Dendritic cell treated with granulocyte-macrophage colony-stimulating factor and Interleukin-4, amounts not matched to agents 40 ng/mL and 50 ng/mL, for 4 days (primary cell): ENCODE measurements at regions not wholly inside any gene's neighbourhood (a gene's known extent, or its start where the extent isn't known, plus 50 kb on each side); places are given as distances from the start of the nearest gene placed in this dataset.

ENCODE experiments used
- H3K27ac Mint-ChIP-seq: one replicate; pipeline ENCODE4 v1.8.0; 2022; ENCODE audit warnings: mild to moderate bottlenecking, mixed read lengths
- H3K27me3 Mint-ChIP-seq: one replicate; pipeline ENCODE4 v1.8.0; 2022; ENCODE audit warnings: mild to moderate bottlenecking, mixed read lengths
- H3K36me3 Mint-ChIP-seq: one replicate; pipeline ENCODE4 v1.8.0; 2022; ENCODE audit warnings: low read depth, mixed read lengths
- H3K4me1 Mint-ChIP-seq: one replicate; pipeline ENCODE4 v1.8.0; 2022; ENCODE audit warnings: low read depth, mixed read lengths
- H3K4me3 Mint-ChIP-seq: one replicate; pipeline ENCODE4 v1.8.0; 2022; ENCODE audit warnings: mild to moderate bottlenecking, moderate library complexity, mixed read lengths
- H3K9me3 Mint-ChIP-seq: one replicate; pipeline ENCODE4 v1.8.0; 2022; ENCODE audit warnings: mixed read lengths
- intact Hi-C: fragments of 100-400 bp; cut with micrococcal nuclease; formaldehyde crosslinking; loops from one replicate; pipeline ENCODE4 v1.15.0; 2022

GRCh38 chr11:15577519-15577918 lies 462.8 kb downstream of the INSC start:
- no peaks in the 10 kb centered on the region for H3K9me3 Mint-ChIP-seq
- H3K27ac Mint-ChIP-seq = no peak overlapping the region
- no peaks in the 10 kb centered on the region for H3K27me3 Mint-ChIP-seq
- H3K4me1 Mint-ChIP-seq = peaks cover 32% of the 10 kb centered on the region
- no peak overlapping the region for H3K4me3 Mint-ChIP-seq
- no peaks in the 10 kb centered on the region for H3K36me3 Mint-ChIP-seq
- intact Hi-C loops = no loop called here

DNA sequence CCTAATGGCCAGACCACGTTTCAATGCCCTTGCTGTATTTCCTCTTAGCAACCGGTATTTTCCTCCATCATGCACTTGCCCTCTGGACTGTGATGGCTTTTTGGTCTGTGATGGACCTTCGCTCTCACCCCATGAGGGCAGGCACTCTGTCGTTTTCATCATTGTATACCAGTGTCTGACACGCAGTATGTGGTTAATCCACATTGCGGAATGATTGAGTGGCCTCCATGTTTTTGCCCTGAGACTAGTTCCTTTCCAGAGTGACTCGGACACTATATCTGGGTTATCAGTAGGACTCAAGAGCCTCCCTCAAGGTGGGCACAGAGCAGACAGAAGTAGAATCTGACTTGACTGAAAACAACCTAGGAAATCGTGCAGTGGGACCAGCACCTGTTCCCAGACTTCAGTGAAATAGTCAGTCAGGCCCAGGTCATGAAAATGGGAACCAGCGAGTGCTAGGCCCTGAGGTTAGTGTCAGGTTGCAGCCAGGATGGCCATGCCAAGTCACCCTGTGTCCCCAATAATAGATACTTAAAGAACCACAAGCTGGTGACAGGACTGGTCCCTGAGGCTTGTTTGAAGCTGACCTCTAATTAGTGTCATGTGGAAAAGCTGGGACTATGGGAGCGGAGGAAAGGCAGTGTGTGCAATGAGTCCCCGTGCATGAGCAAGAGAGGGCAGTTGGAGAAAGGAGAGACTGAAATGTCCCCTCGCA lies 464.7 kb downstream of the INSC start:
- no peak overlapping the region for H3K27ac Mint-ChIP-seq
- intact Hi-C loops = no loop called here
- H3K27me3 Mint-ChIP-seq = no peaks in the 10 kb centered on the region
- H3K4me3 Mint-ChIP-seq = no peak overlapping the region
- no peaks in the 10 kb centered on the region for H3K9me3 Mint-ChIP-seq
- H3K36me3 Mint-ChIP-seq = no peaks in the 10 kb centered on the region
- H3K4me1 Mint-ChIP-seq = peaks cover 32% of the 10 kb centered on the region

- H3K27ac Mint-ChIP-seq = no peak overlapping the region
- no peaks in the 10 kb centered on the region for H3K36me3 Mint-ChIP-seq
- H3K27me3 Mint-ChIP-seq = no peaks in the 10 kb centered on the region
- intact Hi-C loops = no loop called here
- H3K4me1 Mint-ChIP-seq = peaks cover 32% of the 10 kb centered on the region
- H3K9me3 Mint-ChIP-seq = no peaks in the 10 kb centered on the region
- no peak overlapping the region for H3K4me3 Mint-ChIP-seq
These were observed 465.5 kb downstream of the INSC start for GRCh38 chr11:15580056-15580774.

DNA sequence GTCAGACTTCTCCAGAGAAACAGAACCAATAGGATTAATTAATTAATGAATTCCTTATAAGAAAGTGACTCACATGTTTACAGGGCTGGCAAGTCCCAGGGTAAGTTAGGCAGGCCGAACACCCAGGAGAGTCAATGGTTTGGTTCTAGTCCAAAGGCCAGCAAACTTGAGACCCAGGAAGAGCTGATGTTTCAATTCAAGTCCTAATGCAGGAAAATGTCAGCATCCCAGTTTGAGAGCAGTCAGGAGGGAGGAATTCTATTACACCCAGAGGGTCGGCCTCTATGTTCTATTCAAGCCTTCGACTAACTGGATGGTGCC lies 466.0 kb downstream of the INSC start:
- H3K9me3 Mint-ChIP-seq = no peaks in the 10 kb centered on the region
- no peak overlapping the region for H3K27ac Mint-ChIP-seq
- no peaks in the 10 kb centered on the region for H3K36me3 Mint-ChIP-seq
- intact Hi-C loops = no loop called here
- H3K4me1 Mint-ChIP-seq = peaks cover 32% of the 10 kb centered on the region
- H3K4me3 Mint-ChIP-seq = no peak overlapping the region
- no peaks in the 10 kb centered on the region for H3K27me3 Mint-ChIP-seq

DNA sequence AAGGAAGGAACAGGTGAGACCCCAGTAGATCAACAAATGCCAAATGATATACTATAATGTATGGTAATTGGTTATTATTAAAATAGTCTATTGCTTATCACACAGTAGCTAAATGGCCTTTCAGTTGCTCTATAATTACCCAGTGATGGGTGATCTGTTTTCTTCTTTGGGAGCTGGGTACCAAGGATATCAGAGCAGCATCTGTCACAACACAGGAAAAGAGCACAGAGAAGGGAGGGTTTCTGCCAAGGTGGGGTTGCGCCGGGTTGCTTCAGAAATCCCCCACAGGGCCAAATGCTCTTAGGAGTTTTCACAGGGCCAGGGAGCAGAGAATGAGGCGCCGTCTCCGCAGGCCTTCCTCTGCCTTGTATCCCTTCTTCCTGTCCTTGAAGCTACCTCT lies 469.4 kb downstream of the INSC start:
- H3K36me3 Mint-ChIP-seq = no peaks in the 10 kb centered on the region
- H3K27me3 Mint-ChIP-seq = no peaks in the 10 kb centered on the region
- H3K4me1 Mint-ChIP-seq = peaks cover 20% of the 10 kb centered on the region
- peaks cover 15% of the 10 kb centered on the region for H3K9me3 Mint-ChIP-seq
- H3K27ac Mint-ChIP-seq = no peak overlapping the region
- no peak overlapping the region for H3K4me3 Mint-ChIP-seq
- intact Hi-C loops = no loop called here

DNA sequence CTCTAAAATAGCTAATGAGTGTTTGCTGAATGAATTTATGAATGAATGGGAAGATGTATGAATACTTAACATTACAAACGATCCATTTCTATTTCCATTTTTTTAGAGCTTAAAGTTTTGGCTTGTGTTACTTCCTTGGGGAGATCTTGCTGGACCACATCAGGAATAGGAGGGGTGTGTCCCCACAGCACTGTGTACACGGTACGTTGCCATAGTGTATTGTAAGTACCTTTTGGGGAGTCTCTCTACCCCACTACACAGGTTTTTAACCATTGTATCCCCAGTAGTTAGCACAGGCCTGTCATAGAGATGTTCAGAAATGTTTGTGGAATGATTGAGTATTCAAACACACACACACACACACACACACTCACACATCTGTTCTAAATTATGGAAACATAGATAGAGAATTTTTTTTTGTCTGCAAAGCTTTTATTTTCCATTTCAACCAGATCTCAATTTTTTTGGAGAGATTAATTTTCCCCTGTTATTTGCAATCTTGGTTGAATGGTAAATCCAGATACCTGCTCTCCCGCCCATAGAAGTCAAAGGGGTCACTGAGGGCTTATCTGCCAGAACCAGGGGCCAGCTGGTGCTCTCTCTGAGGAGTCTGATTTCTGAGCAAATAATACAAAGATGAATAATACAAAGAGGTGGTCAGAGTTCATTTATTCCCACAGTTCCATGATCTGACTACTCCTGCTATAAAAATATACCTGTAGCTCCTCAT lies 471.0 kb downstream of the INSC start:
- intact Hi-C loops = no loop called here

DNA sequence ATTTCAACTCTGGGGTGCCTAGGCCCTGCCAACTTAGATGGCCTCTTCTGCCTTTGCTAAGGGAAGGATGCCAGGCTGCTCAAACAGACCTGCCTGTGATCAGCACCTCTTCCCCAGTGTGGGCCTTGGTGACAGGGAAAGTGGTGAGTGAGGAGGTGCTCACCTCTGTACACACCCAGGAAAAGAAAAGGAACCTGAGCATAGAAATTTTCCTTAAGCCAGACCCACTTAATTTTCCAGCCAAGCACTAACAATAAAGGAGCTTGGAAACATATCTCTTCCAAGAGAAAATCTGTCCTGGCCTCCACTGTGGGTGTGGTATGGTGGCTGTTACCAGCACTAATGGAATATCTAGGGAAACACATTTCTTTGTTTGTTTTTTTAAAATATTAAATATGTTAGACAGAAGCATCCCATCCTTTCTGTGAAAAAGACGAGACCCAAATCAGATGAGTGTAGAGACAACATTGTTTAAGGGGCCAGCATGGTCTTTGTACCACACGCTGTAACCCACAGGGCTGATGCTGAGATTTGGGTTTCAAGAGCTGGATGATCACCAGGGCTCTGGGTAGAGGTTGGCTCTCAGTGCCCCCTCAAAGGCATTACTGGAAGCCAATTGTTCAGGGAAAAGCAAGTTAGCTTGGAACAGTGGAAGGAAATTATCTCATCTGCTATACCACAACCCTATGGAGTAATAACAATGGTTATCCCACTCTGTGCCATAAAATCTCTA lies 472.2 kb downstream of the INSC start:
- Mint-ChIP-seq H3K9me3 (peaks cover 15% of the 10 kb centered on the region), H3K27me3 (no peaks in the 10 kb centered on the region), H3K4me1 (peaks cover 6% of the 10 kb centered on the region), H3K36me3 (no peaks in the 10 kb centered on the region), H3K27ac (no peak overlapping the region), H3K4me3 (no peak overlapping the region)
- intact Hi-C loops = no loop called here

More for the DNA sequence above, 471.0 kb downstream of the INSC start:
- Mint-ChIP-seq H3K27me3 (no peaks in the 10 kb centered on the region), H3K4me1 (peaks cover 9% of the 10 kb centered on the region), H3K9me3 (peaks cover 15% of the 10 kb centered on the region), H3K27ac (no peak overlapping the region), H3K36me3 (no peaks in the 10 kb centered on the region), H3K4me3 (no peak overlapping the region)

DNA sequence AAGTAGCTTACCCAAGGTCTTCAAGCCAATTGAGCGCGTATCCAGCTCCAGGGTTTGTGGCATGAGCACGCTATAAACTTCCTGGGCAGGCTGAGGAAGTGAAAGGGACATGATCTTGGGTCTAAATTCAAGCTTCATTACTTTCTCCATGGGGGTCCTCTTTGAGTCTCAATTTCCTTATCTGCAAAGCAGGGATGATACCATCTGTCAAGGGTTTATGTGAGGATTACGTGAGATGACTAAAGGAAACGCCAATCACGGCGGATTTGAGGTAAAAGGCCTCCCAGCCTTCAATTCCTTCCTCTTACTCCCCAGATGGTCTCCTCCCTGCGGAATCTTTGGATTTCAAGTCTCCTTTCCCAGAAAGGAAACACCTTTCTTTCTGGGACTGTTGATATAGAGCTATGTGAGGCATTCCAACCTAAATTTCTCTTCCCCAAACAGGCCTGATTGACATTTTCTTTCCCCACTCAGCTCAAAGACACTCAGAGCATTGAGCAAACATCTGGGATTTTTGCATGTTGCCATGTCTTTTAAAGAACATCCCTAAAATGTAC lies 474.4 kb downstream of the INSC start:
- Mint-ChIP-seq H3K36me3 (no peaks in the 10 kb centered on the region), H3K4me3 (no peak overlapping the region), H3K9me3 (peaks cover 15% of the 10 kb centered on the region), H3K27ac (no peak overlapping the region), H3K4me1 (no peaks in the 10 kb centered on the region), H3K27me3 (no peaks in the 10 kb centered on the region)
- intact Hi-C loops = no loop called here

DNA sequence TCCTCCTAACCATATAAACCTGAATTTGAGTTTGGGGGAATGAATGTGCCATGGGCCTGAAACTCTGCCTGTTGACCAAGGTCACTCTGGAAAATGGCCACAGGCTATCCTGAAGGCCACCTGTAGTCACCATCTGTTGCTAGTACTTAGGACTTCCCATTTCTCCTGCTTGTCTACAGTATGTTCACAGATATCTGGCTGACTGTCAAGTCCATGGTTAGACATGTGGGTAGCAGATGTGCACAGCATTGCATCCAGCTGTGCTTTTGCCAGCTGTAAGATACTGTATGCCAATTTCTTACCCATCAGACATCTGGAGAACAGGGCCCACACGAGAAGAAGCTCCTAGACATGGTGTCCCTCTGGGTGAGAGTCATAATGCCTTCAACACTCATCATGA lies 475.4 kb downstream of the INSC start:
- Mint-ChIP-seq H3K27ac (no peak overlapping the region), H3K9me3 (peaks cover 15% of the 10 kb centered on the region), H3K27me3 (peaks cover 2% of the 10 kb centered on the region), H3K4me1 (no peaks in the 10 kb centered on the region), H3K36me3 (no peaks in the 10 kb centered on the region), H3K4me3 (no peak overlapping the region)
- intact Hi-C loops = no loop called here

DNA sequence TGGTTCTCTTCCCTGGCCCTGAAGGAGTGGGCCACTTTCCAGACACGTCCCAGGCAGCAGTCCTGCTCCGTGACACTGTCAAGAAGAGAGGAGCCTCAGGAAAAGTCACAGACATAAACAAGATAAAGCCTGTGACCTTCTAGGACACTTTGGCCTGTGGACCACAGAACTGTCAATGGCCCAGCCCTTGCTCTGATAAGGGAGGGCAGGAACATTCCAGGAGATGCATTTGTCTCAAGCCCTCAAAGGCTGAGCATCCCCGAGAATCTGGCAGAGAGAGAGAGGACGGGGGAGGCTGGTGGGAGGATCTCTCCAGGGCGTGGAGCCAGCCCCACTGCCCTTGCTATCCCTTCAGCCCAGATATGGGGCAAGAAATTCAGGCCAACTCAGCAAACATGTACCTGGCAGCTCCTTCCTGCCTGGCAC lies 476.4 kb downstream of the INSC start:
- Mint-ChIP-seq H3K36me3 (no peaks in the 10 kb centered on the region), H3K27me3 (peaks cover 2% of the 10 kb centered on the region), H3K4me3 (no peak overlapping the region), H3K27ac (no peak overlapping the region), H3K4me1 (no peaks in the 10 kb centered on the region), H3K9me3 (peaks cover 15% of the 10 kb centered on the region)
- intact Hi-C loops = no loop called here

GRCh38 chr11:15594607-15595006 lies 479.9 kb downstream of the INSC start:
- Mint-ChIP-seq H3K27ac (no peak overlapping the region), H3K36me3 (no peaks in the 10 kb centered on the region), H3K27me3 (peaks cover 2% of the 10 kb centered on the region), H3K4me1 (no peaks in the 10 kb centered on the region), H3K9me3 (no peaks in the 10 kb centered on the region), H3K4me3 (no peak overlapping the region)
- intact Hi-C loops = no loop called here

DNA sequence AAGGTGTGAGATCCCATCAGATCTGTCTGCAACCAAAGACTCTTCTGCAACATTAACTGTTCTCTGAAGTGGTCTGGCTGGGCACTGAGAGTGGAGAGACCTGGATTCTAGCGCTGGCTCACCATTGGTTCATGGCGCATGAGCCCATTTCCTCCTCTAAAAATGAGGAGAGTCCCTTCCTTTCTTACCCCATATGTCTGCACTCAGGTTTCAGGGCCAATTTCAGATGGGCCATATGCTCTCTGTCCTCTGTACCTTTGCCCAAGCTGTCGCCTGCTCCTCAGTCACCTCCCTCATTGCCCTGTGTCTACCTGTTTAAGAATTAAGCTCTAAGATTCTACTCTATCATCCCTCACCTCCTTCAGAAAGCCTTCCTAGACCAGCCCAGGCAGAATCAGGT lies 484.7 kb downstream of the INSC start:
- no peak overlapping the region for H3K4me3 Mint-ChIP-seq
- no peaks in the 10 kb centered on the region for H3K4me1 Mint-ChIP-seq
- no peaks in the 10 kb centered on the region for H3K36me3 Mint-ChIP-seq
- intact Hi-C loops = no loop called here
- no peak overlapping the region for H3K27ac Mint-ChIP-seq
- peaks cover 2% of the 10 kb centered on the region for H3K27me3 Mint-ChIP-seq
- H3K9me3 Mint-ChIP-seq = no peaks in the 10 kb centered on the region

- no peak overlapping the region for H3K27ac Mint-ChIP-seq
- intact Hi-C loops = no loop called here
- H3K9me3 Mint-ChIP-seq = no peaks in the 10 kb centered on the region
- no peaks in the 10 kb centered on the region for H3K36me3 Mint-ChIP-seq
- no peaks in the 10 kb centered on the region for H3K4me1 Mint-ChIP-seq
- H3K27me3 Mint-ChIP-seq = peaks cover 2% of the 10 kb centered on the region
- no peak overlapping the region for H3K4me3 Mint-ChIP-seq
These were observed 487.3 kb downstream of the INSC start for GRCh38 chr11:15602047-15602446.
